OCI-LY1 (cell line): ENCODE measurements at regions not wholly inside any gene's neighbourhood (a gene's known extent, or its start where the extent isn't known, plus 50 kb on each side); places are given as distances from the start of the nearest gene placed in this dataset.

ENCODE experiments used
- H2AFZ ChIP-seq: fragments of 200-600 bp; sonication (generic), shearing (Covaris generic); 2 replicates; pipeline ENCODE4 v1.6.0; 2014; ENCODE audit warnings: antibody characterized with exemption, mild to moderate bottlenecking, low read length
- H3F3A ChIP-seq: fragments of 200-600 bp; sonication (generic), shearing (Covaris generic); 2 replicates; pipeline ENCODE4 v1.6.0; 2014; ENCODE audit warnings: mild to moderate bottlenecking, antibody characterized with exemption, low read length, moderate library complexity; ENCODE audit not compliant: insufficient read depth
- H3K27ac ChIP-seq: fragments of 200-600 bp; sonication (generic); 2 replicates; pipeline ENCODE4 v1.5.1; 2014; ENCODE audit warnings: low read length, mixed run types, mild to moderate bottlenecking, low read depth; ENCODE audit not compliant: poor library complexity, severe bottlenecking
- H3K27me3 ChIP-seq: fragments of 200-600 bp; sonication (generic); 2 replicates; pipeline ENCODE4 v1.6.0; 2014; ENCODE audit warnings: antibody characterized with exemption, mild to moderate bottlenecking, low read length, moderate library complexity; ENCODE audit not compliant: insufficient read depth
- H3K36me3 ChIP-seq: fragments of 200-600 bp; sonication (generic); 2 replicates; pipeline ENCODE4 v1.6.1; 2014; ENCODE audit warnings: mild to moderate bottlenecking, antibody characterized with exemption, low read length, moderate library complexity, mixed read lengths; ENCODE audit not compliant: insufficient read depth
- H3K4me1 ChIP-seq: fragments of 200-600 bp; sonication (generic); 2 replicates; pipeline ENCODE4 v1.5.1; 2014; ENCODE audit warnings: mild to moderate bottlenecking, low read length, moderate library complexity; ENCODE audit not compliant: insufficient read depth, severe bottlenecking
- H3K4me2 ChIP-seq: fragments of 200-600 bp; sonication (generic), shearing (Covaris generic); 2 replicates; pipeline ENCODE4 v1.6.1; 2014; ENCODE audit warnings: low read length
- H3K4me3 ChIP-seq: fragments of 200-600 bp; sonication (generic); 2 replicates; pipeline ENCODE4 v1.5.1; 2014; ENCODE audit warnings: low read length, low read depth, mild to moderate bottlenecking, mixed read lengths; ENCODE audit not compliant: poor library complexity, severe bottlenecking
- H3K79me2 ChIP-seq: fragments of 200-600 bp; shearing (Covaris generic); 2 replicates; pipeline ENCODE4 v1.6.1; 2016; ENCODE audit warnings: mixed run types, low read length, mixed read lengths; ENCODE audit not compliant: insufficient read depth
- H3K9ac ChIP-seq: fragments of 200-600 bp; sonication (generic), shearing (Covaris generic); 2 replicates; pipeline ENCODE4 v1.6.1; 2014; ENCODE audit warnings: mild to moderate bottlenecking, low read length, mixed read lengths
- H3K9me2 ChIP-seq: fragments of 200-600 bp; sonication (generic), shearing (Covaris generic); 2 replicates; pipeline ENCODE4 v1.6.1; 2014; ENCODE audit warnings: low read depth, mild to moderate bottlenecking, low read length, mixed read lengths
- H3K9me3 ChIP-seq: fragments of 200-600 bp; shearing (Covaris generic); 2 replicates; pipeline ENCODE4 v1.6.1; 2014; ENCODE audit warnings: low read length, mixed read lengths
- H4K20me1 ChIP-seq: fragments of 200-600 bp; sonication (generic), shearing (Covaris generic); 2 replicates; pipeline ENCODE4 v1.6.0; 2016; ENCODE audit warnings: mild to moderate bottlenecking, low read length; ENCODE audit not compliant: insufficient read depth
- EZH2 ChIP-seq: fragments of 200-600 bp; sonication (generic), shearing (Covaris generic); IDR thresholded peaks from 2 replicates; pipeline ENCODE4 v1.8.0; 2017; ENCODE audit warnings: borderline replicate concordance, mixed run types, mild to moderate bottlenecking, antibody characterized with exemption, low read length, moderate library complexity, mixed read lengths
- TF ChIP-seq, protein P1 (sequence below): fragments of 200-600 bp; sonication (generic), shearing (Covaris generic); IDR thresholded peaks from 2 replicates; pipeline ENCODE4 v1.5.1; 2017; ENCODE audit warnings: mild to moderate bottlenecking, antibody characterized with exemption, low read length, moderate library complexity, mixed read lengths

DNA sequence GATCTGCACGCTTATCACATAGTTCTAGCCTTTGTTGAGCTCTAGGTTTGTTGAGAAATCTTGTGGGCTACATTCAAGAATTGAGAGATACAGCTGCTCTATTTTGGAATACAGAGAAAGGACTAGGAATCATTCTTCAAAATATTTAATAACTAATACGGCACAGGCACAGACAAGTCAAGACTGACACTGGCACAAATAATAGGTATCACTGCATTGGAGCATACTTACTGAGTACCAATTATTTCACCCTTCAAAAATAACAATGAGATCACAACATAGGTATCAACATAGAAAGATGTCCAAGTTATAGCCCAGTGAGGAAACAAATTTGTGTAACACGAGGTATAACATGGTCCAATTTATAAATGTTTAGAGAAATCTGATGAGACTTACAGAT lies 133.7 kb upstream of the TSC22D2 start:
- H3K9me2 ChIP-seq: no peaks in the 10 kb centered on the region
- no peaks in the 10 kb centered on the region for H4K20me1 ChIP-seq
- H3F3A ChIP-seq: no peaks in the 10 kb centered on the region
- no peak overlapping the region for H3K9ac ChIP-seq
- H2AFZ ChIP-seq: no peak overlapping the region
- no peak overlapping the region for H3K4me3 ChIP-seq
- H3K79me2 ChIP-seq: no peaks in the 10 kb centered on the region
- no peaks in the 10 kb centered on the region for H3K4me1 ChIP-seq
- no peaks in the 10 kb centered on the region for H3K36me3 ChIP-seq
- no peak overlapping the region for H3K4me2 ChIP-seq
- no peak for TF ChIP-seq EZH2
- TF ChIP-seq, protein P1, sequence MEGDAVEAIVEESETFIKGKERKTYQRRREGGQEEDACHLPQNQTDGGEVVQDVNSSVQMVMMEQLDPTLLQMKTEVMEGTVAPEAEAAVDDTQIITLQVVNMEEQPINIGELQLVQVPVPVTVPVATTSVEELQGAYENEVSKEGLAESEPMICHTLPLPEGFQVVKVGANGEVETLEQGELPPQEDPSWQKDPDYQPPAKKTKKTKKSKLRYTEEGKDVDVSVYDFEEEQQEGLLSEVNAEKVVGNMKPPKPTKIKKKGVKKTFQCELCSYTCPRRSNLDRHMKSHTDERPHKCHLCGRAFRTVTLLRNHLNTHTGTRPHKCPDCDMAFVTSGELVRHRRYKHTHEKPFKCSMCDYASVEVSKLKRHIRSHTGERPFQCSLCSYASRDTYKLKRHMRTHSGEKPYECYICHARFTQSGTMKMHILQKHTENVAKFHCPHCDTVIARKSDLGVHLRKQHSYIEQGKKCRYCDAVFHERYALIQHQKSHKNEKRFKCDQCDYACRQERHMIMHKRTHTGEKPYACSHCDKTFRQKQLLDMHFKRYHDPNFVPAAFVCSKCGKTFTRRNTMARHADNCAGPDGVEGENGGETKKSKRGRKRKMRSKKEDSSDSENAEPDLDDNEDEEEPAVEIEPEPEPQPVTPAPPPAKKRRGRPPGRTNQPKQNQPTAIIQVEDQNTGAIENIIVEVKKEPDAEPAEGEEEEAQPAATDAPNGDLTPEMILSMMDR: no peak
- H3K27me3 ChIP-seq: no peaks in the 10 kb centered on the region
- H3K27ac ChIP-seq: no peak overlapping the region
- no peaks in the 10 kb centered on the region for H3K9me3 ChIP-seq

DNA sequence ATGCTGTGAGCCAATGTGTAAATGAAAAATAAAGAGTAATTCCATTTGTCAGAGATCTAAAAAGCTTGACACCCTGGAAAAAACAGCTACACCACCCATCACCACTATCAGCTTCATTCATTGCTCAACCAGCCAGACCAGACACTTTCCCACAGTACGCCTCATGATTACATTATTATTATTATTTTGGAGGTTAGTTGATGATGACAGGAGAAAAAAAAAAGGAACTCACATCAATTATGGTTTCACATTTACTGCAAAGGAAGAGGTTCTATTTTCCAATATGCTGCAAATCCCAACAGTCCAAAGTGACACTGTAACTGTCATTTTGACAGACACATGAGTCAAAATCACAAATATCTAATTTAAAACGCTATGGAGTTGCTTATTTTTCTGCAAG lies 134.7 kb upstream of the TSC22D2 start:
- Histone ChIP-seq H4K20me1 (no peaks in the 10 kb centered on the region), H3K27me3 (no peaks in the 10 kb centered on the region), H3F3A (no peaks in the 10 kb centered on the region), H3K36me3 (no peaks in the 10 kb centered on the region), H3K27ac (no peak overlapping the region), H3K9me2 (no peaks in the 10 kb centered on the region), H3K9me3 (no peaks in the 10 kb centered on the region), H2AFZ (no peak overlapping the region), H3K4me3 (no peak overlapping the region), H3K9ac (no peak overlapping the region), H3K79me2 (no peaks in the 10 kb centered on the region), H3K4me1 (no peaks in the 10 kb centered on the region), H3K4me2 (no peak overlapping the region)
- TF ChIP-seq, protein P1: no peak
- no peak for TF ChIP-seq EZH2

DNA sequence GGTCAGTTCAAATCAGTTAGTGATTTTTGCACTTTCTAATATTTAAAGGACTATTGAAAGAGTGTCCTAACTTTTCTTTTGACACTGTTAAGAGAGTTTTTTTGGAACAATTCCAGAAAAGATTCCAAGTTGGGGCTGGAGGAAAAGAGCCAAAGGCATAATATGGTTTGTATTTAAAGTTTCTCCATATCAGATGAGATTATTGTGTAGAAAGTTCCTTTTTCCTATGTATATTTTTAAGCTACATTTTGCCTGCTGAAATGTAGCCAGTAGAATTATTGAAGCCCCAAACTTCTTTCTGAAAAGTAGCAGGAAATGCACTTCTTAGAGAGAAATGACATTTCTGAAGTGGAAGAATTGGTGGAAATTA lies 136.5 kb upstream of the TSC22D2 start:
- Histone ChIP-seq H2AFZ (no peak overlapping the region), H3F3A (no peaks in the 10 kb centered on the region), H3K4me3 (no peak overlapping the region), H3K9ac (no peak overlapping the region), H4K20me1 (no peaks in the 10 kb centered on the region), H3K9me3 (no peaks in the 10 kb centered on the region), H3K79me2 (no peaks in the 10 kb centered on the region), H3K4me2 (no peak overlapping the region), H3K9me2 (no peaks in the 10 kb centered on the region), H3K36me3 (no peaks in the 10 kb centered on the region), H3K27ac (no peak overlapping the region), H3K27me3 (no peaks in the 10 kb centered on the region), H3K4me1 (no peaks in the 10 kb centered on the region)
- TF ChIP-seq, protein P1: no peak
- TF ChIP-seq EZH2: no peak
